ENCODE measurements at regions not wholly inside any gene's neighbourhood (a gene's known extent, or its start where the extent isn't known, plus 50 kb on each side); places are given as distances from the start of the nearest gene placed in this dataset.
"Not testable (repeated sequence)": the region's sequence is repeated elsewhere in the genome, so short reads cannot be mapped to it uniquely, and the experiment has no call there.

GRCh38 chr6:112665114-112665513, 318.0 kb downstream of the RFPL4B start:
- DNase-seq, result no peak

DNA sequence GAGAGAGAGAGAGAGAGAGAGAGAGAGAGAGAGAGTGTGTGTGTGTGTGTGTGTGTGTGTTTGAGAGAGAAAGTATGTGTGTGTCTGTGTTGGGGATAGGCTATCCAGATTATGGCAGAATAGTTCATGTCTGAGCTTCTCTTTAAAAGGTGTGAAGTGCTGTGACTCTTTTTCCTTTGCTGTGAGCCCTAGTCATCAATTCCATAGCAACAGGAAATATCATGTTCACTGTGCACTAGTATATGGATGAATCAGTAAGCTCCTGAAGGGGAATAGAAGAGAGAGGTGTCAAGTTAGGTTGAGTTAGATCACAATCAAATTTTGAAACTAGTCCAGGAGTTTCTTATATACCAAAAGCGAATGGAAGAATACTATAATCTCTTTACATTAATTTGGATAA, 318.7 kb downstream of the RFPL4B start:
- DNase-seq, result no peak

DNA sequence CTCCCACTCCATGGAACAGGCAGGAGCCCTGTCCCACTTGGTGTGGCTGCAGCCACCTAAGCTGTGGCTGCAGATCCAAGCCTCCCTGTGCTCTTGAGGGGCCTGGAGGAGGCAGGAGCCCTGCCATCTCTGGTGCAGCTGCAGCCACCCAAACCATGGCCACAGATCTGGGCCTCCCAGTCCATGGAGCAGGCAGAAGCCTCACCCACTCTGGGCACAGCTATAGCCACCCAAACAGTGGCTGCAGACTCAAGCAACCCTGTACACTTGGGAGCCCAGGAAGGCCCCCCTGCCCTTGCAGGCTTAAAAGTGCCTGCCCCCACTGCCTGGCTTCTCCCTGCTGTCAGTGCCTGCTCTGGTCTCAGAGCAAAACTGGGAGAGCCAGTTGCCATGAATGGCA, 320.3 kb downstream of the RFPL4B start:
- no peak for DNase-seq

- no peak for DNase-seq
These were observed 333.0 kb downstream of the RFPL4B start for GRCh38 chr6:112680091-112680490.

DNA sequence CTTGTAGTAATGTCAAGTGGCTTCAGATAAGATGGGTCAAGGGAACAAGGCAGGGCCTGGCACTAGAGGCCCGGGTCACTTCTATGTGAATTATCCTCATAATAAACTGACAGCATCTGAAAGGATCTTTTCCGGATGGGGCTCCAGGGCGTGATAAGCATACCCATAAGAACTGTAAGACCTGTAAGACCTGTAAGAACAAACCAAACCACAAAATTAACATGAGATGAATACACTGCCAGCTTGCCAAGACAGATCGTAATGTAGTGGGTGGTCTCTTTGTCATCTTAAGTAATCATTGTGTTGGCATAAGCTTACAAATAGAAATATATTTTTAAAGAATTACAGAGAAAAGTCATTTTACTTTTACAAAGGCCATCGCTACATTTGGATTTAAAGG, 334.9 kb downstream of the RFPL4B start:
- DNase-seq, result no peak

- DNase-seq, result no peak
These were observed 336.0 kb downstream of the RFPL4B start for GRCh38 chr6:112683106-112683505.

DNA sequence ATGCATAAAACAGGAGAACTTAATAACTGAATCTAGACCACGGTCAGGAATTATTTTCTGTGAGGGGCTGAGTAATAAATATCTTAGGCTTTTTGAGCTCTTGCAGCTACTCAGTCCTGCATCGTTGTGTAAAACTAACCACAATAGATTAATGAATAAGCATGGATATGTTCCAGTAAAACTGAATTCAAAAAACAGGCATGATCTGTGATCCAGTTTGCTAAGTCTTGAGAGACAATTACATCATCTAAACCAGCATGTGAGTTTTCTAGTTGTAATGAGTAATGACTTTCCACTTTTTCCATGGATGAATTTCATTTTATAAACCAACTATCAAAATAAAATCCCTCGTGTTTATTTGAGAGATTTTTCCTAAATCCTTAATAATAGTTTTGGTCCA, 336.8 kb downstream of the RFPL4B start:
- DNase-seq, result no peak

GRCh38 chr6:112685521-112686220, 338.5 kb downstream of the RFPL4B start:
- not testable (repeated sequence) for DNase-seq

DNA sequence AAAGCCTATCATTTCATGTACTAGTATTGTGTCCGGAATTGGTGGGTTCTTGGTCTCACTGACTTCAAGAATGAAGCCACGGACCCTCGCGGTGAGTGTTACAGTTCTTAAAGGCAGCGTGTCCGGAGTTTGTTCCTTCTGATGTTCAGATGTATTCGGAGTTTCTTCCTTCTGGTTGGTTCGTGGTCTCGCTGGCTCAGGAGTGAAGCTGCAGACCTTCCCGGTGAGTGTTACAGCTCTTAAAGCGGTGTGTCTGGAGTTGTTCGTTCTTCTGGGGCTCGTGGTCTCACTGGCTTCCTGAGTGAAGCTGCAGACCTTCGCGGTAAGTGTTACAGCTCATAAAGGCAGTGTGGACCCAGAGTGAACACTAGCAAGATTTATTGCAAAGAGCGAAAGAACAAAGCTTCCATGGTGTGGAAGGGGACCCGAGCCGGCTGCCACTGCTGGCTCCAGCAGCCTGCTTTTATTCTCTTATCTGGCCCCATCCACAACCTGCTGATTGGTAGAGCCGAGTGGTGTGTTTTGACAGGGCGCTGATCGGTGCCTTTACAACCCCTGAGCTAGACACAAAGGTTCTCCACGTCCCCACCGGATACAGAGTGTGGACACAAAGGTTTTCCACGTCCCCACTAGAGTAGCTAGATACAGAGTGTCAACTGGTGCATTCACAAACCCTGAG, 341.5 kb downstream of the RFPL4B start:
- DNase-seq, result not testable (repeated sequence)

DNA sequence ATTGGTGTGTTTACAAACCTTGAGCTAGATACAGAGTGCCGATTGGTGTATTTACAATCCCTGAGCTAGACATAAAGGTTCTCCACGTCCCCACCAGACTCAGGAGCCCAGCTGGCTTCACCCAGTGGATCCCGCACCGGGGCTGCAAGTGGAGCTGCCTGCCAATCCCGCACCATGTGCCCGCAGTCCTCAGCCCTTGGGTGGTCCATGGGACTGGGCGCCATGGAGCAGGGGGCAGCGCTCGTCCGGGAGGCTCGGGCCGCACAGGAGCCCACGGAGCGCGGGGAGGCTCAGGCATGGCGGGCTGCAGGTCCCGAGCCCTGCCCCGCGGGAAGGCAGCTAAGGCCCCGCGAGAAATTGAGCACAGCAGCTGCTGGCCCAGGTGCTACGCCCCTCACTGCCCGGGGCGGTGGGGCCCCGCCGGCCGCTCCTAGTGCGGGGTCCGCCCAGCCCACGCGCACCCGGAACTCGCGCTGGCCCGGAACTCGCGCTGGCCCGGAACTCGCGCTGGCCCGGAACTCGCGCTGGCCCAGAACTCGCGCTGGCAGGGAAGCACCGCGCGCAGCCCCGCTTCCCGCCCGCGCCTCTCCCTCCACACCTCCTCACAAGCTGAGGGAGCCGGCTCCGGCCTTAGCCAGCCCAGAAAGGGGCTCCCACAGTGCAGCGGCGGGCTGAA, 342.2 kb downstream of the RFPL4B start:
- not testable (repeated sequence) for DNase-seq

- no peak for DNase-seq
These were observed 343.5 kb downstream of the RFPL4B start for GRCh38 chr6:112690497-112691202.

DNA sequence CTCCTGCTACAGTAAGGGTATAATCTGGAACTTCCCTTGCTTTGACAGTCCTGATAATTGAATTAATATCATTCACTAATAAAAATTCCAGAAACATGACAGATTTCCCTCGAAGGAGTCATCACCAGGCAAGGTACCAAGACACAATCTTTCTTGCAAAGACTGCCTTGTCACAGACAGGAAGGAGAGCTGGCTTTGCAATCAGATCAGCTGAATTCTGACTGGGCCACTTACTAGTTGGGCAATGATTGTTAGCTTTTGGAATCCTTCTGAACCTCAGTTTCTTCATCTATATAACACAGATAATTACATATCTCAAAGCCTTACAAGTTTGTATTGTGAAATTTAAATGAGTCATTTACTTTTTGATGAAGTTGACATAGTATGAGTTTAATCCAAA, 344.2 kb downstream of the RFPL4B start:
- no peak for DNase-seq

GRCh38 chr6:112695001-112695400, 347.9 kb downstream of the RFPL4B start:
- no peak for DNase-seq

DNA sequence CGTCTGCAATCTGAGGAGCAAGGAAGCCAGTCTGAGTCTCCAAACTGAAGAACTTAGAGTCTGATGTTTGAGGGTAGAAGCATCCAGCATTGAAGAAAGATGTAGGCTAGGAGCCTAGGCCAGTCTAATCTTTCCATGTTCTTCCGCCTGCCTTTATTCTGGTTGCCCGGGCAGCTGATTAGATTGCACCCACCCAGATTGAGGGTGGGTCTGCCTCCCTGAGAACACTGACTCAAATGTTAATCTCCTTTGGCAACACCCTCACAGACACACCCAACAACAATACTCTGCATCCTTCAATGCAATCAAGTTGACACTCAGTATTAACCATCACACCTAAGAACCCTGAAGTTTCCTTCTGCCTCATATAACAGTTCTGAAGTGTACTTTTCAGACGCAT, 350.1 kb downstream of the RFPL4B start:
- DNase-seq, result no peak

DNA sequence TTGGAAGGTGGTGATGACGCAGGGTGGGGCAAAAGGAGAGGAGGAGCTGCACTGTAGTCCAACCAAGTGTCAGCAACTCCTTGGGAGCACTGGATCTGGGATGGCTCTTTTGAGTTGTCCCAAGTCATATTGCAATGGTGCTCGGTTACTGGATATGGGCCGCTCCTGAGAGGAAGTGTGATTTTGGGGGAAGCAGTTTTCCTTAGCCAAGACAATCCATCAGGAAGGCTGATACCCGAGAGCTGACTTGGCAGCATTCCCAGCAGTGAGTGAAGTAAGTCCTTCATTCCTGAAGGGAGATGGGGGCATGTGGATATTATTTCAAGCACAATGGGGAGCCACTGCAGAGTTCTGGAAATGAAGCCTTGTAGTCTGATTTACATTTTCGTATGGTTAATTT, 354.1 kb downstream of the RFPL4B start:
- no peak for DNase-seq

- DNase-seq, result no peak
These were observed 363.6 kb downstream of the RFPL4B start for GRCh38 chr6:112710710-112711109.

GRCh38 chr6:112713402-112713801, 366.3 kb downstream of the RFPL4B start:
- DNase-seq, result no peak

DNA sequence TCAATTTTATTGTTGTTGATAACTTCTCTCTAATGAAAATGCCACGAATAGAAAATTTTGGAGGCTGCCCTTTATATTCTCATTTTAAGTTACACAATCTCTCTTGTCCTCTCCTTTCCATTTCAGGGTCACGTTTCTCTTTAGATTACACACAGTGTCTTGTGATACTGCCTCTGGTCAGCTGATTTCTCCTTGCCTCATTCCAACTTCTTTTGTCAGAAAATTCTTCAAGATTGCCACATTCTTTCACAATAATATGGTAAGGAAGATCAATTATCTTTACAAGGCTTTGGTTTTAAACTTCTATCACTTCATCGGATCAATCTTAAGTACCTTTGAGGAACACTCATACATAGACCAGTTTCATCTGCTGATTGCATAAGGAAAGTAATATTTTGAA, 370.3 kb downstream of the RFPL4B start:
- DNase-seq, result no peak

DNA sequence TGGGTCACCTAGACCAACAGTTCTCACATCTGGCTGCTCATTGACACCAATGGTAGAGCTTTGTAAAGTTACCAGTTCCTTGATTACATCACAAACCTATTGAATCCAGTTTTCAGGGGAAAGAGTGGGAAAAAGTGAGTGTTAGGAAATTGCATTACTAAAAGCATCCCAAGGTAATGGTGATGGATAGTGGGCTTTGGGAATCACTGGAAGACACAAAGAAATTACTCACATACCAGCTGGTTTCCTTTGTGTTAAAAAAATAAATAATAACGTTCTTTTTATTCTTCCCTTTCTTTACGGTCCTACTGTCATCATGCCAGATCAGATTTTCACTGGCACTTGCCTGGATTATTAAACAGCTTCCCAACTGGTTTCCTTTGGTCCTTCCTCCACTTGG, 370.7 kb downstream of the RFPL4B start:
- no peak for DNase-seq

GRCh38 chr6:112725541-112726085, 378.5 kb downstream of the RFPL4B start:
- DNase-seq, result no peak

DNA sequence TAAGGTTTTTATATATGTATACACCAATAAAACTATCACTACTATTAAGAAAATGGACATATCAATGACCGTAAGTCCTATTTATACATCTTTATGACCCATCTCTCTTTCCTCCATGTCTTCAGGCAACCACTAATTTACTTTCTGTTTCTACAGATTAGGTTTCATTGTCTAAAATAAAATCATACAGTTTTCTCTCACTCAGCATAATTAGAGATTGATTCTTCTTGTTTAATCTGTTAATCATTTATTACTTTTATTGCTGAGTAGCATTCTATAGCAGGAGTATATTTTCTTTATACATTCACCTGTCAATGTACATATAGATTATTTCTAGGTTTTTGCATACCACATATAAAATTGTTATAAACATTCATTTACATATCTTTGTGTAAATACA, 388.0 kb downstream of the RFPL4B start:
- no peak for DNase-seq

- no peak for DNase-seq
These were observed 392.6 kb downstream of the RFPL4B start for GRCh38 chr6:112739766-112740165.

DNA sequence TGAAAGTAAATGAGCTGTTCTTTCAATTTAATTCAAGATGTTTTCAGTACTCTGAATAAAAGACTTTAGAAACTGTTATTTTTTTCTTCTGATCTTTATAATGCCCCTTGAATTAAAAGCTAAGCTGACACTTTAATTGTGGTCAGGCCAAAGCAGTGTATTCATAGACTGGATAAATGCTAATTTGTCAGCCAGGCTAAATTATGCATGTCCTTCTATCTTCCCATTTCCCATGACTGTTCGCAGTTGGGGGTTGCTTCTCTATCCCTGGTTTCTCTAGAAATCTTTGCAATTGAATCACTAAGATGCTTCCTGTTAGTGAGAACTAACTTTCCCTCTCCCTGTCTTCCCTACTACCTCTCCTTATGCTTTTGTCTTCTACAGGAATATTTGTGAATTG, 396.2 kb downstream of the RFPL4B start:
- no peak for DNase-seq
